Sigmoid colon (tissue), 6 donors: ENCODE measurements at regions not wholly inside any gene's neighbourhood (a gene's known extent, or its start where the extent isn't known, plus 50 kb on each side); places are given as distances from the start of the nearest gene placed in this dataset.

Source experiments
- DNase-seq: peaks from one replicate; pipeline ENCODE4 v3.0.0-alpha.2; 2019
- H3K27ac ChIP-seq, 4 donors: fragments of 200-600 bp; sonication (generic); one replicate each; pipeline ENCODE4 v1.5.1; 2016 to 2019; ENCODE audit warnings: mild to moderate bottlenecking in 1 of 4
- H3K27me3 ChIP-seq, 3 donors: fragments of 200-600 bp; sonication (generic); one replicate each; pipeline ENCODE4 v1.5.1; 2019; ENCODE audit warnings: mild to moderate bottlenecking in 1 of 3
- H3K36me3 ChIP-seq, 4 donors: fragments of 200-600 bp; sonication (generic); one replicate each; pipeline ENCODE4 v1.5.1; 2016 to 2019
- H3K4me1 ChIP-seq, 4 donors: fragments of 200-600 bp; sonication (generic); one replicate each; pipeline ENCODE4 v1.5.1; 2017 to 2019
- H3K4me3 ChIP-seq, 4 donors: fragments of 200-600 bp; sonication (generic); one replicate each; pipeline ENCODE4 v1.5.1; 2017 to 2019; ENCODE audit warnings: mild to moderate bottlenecking in 2 of 4, moderate library complexity in 1 of 4
- H3K9me3 ChIP-seq, 4 donors: fragments of 200-600 bp in 3 of 4; sonication (generic) in 3 of 4; one replicate each; pipeline versions ENCODE4 v1.5.1 to v1.6.1; 2013 to 2019
- CTCF ChIP-seq, 4 experiments: fragments of 450-650 bp in 3 of 4; fragments of 200-600 bp in 1 of 4; IDR thresholded peaks; one replicate each; pipeline ENCODE4 v1.5.1; 2016 to 2019; ENCODE audit warnings: antibody characterized with exemption in 4 of 4, mild to moderate bottlenecking in 3 of 4, moderate library complexity in 2 of 4
- EP300 ChIP-seq, 4 donors: sonication (generic); formaldehyde crosslinking; IDR thresholded peaks; one replicate each; pipeline ENCODE4 v1.6.1; 2017; ENCODE audit warnings: antibody characterized with exemption in 4 of 4
- POLR2A ChIP-seq, 2 donors: fragments of 450-650 bp; IDR thresholded peaks; one replicate each; pipeline ENCODE4 v1.6.1; 2016; ENCODE audit warnings: antibody characterized with exemption in 2 of 2, mild to moderate bottlenecking in 2 of 2, moderate library complexity in 2 of 2
- POLR2AphosphoS5 ChIP-seq, 4 donors: sonication (generic); formaldehyde crosslinking; IDR thresholded peaks; one replicate each; pipeline ENCODE4 v1.6.1; 2017; ENCODE audit warnings: antibody characterized with exemption in 4 of 4
- WGBS, 2 donors: extraction: QIAGEN DNeasy Blood & Tissue Kit; methylation state at CpG; one replicate each; pipeline ENCODE4 v1.1.7; 2013; 5-methylcytosine and 5-hydroxymethylcytosine counted together
- intact Hi-C: fragments of 100-400 bp; cut with DNase I; formaldehyde crosslinking; loops from one replicate; pipeline ENCODE4 v1.15.1; 2023
- donor health status: healthy with polysubstance abuse.
- donor health status: healthy.

GRCh38 chr1:57883642-57883995 is 459.8 kb upstream of the DAB1 start:
- TF ChIP-seq CTCF (IDR thresholded peaks at IDR 0.05) (no peak), EP300 (IDR thresholded peaks at IDR 0.05) (no peak), POLR2AphosphoS5 (IDR thresholded peaks at IDR 0.05) (no peak), POLR2A (IDR thresholded peaks at IDR 0.05) (no peak)
- Histone ChIP-seq H3K4me3 (no peak overlapping the region), H3K27me3 (no peaks in the 10 kb centered on the region), H3K9me3 (no peaks in the 10 kb centered on the region), H3K36me3 (no peaks in the 10 kb centered on the region), H3K4me1 (no peaks in the 10 kb centered on the region), H3K27ac (no peak overlapping the region)
- intact Hi-C loops: no loop called here
- no peak for DNase-seq
- WGBS, 2 donors: 85 to 95% methylated on average over 4 of the region's 4 CpGs

DNA sequence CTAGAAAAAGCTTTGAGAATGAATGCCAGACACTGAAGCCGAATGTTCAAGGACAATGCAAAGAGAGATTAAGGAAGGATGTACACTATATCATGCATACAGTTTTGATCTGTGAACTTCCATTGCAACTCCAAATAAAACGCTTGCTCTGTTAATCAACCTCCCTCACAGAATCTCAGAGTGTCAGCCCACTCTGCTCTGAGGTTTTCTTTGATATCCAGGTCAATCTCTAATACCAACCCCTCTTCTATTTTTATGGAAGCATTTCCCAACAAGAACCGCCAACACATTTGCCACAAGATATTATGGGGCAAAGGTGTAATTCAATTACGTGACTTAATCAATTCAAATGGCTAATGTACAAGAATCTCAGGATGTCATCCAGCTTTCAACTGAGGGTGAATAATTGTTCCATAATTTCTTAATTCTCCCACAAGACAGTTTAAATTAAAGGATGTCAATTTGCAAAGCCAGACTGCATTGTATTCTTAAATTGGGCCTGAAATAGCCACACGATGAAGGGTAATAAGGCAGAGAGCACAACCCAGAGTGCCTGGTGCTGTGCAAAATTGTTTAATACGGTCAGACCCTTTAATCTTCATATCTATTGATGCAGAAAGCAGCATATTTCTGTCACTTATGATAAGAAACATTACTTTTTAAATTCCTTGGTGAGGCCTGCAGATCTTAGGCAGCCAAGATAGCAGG is 459.2 kb upstream of the DAB1 start:
- WGBS, 2 donors: 87 to 89% methylated on average over 6 of the region's 6 CpGs
- no peak for TF ChIP-seq POLR2AphosphoS5 (IDR thresholded peaks at IDR 0.05)
- no peak for TF ChIP-seq CTCF (IDR thresholded peaks at IDR 0.05)
- no peak for TF ChIP-seq POLR2A (IDR thresholded peaks at IDR 0.05)
- TF ChIP-seq EP300 (IDR thresholded peaks at IDR 0.05): no peak
- Histone ChIP-seq H3K4me1 (no peaks in the 10 kb centered on the region), H3K9me3 (no peaks in the 10 kb centered on the region), H3K27ac (no peak overlapping the region), H3K27me3 (no peaks in the 10 kb centered on the region), H3K36me3 (no peaks in the 10 kb centered on the region), H3K4me3 (no peak overlapping the region)
- intact Hi-C loops: no loop called here
- DNase-seq: no peak

GRCh38 chr1:57882072-57882471 is 458.2 kb upstream of the DAB1 start:
- H3K9me3 ChIP-seq: no peaks in the 10 kb centered on the region
- WGBS, 2 donors: 78 to 84% methylated on average over 3 of the region's 3 CpGs
- H3K36me3 ChIP-seq: no peaks in the 10 kb centered on the region
- H3K4me1 ChIP-seq: no peaks in the 10 kb centered on the region
- H3K27ac ChIP-seq: no peak overlapping the region
- TF ChIP-seq POLR2AphosphoS5 (IDR thresholded peaks at IDR 0.05): no peak
- TF ChIP-seq POLR2A (IDR thresholded peaks at IDR 0.05): no peak
- no peak for TF ChIP-seq CTCF (IDR thresholded peaks at IDR 0.05)
- TF ChIP-seq EP300 (IDR thresholded peaks at IDR 0.05): no peak
- DNase-seq: no peak
- no peaks in the 10 kb centered on the region for H3K27me3 ChIP-seq
- intact Hi-C loops: no loop called here
- no peak overlapping the region for H3K4me3 ChIP-seq

- H3K27me3 ChIP-seq: no peaks in the 10 kb centered on the region
These were observed 457.8 kb upstream of the DAB1 start for GRCh38 chr1:57881639-57882038.

More at GRCh38 chr1:57881639-57882038, 457.8 kb upstream of the DAB1 start:
- Histone ChIP-seq H3K36me3 (no peaks in the 10 kb centered on the region), H3K4me3 (no peak overlapping the region), H3K4me1 (no peaks in the 10 kb centered on the region), H3K9me3 (no peaks in the 10 kb centered on the region), H3K27ac (no peak overlapping the region)
- WGBS, 2 donors: 71 to 82% methylated on average over 2 of the region's 2 CpGs
- DNase-seq: no peak
- intact Hi-C loops: no loop called here
- TF ChIP-seq POLR2AphosphoS5 (IDR thresholded peaks at IDR 0.05) (no peak), EP300 (IDR thresholded peaks at IDR 0.05) (no peak), POLR2A (IDR thresholded peaks at IDR 0.05) (no peak), CTCF (IDR thresholded peaks at IDR 0.05) (no peak)
